ENCODE measurements at regions not wholly inside any gene's neighbourhood (a gene's known extent, or its start where the extent isn't known, plus 50 kb on each side); places are given as distances from the start of the nearest gene placed in this dataset.

GRCh38 chr1:99082366-99082765 lies 77.7 kb upstream of the PLPPR5 start:
- no peak for TF ChIP-seq CTCF (IDR thresholded peaks at IDR 0.05)
- TF ChIP-seq POLR2A (IDR thresholded peaks at IDR 0.05), result no peak
- no peak for TF ChIP-seq POLR2AphosphoS5 (IDR thresholded peaks at IDR 0.05)
- TF ChIP-seq EP300 (IDR thresholded peaks at IDR 0.05), result no peak

All from sigmoid colon (tissue), 4 donors.